ENCODE measurements at regions not wholly inside any gene's neighbourhood (a gene's known extent, or its start where the extent isn't known, plus 50 kb on each side); places are given as distances from the start of the nearest gene placed in this dataset.

DNA sequence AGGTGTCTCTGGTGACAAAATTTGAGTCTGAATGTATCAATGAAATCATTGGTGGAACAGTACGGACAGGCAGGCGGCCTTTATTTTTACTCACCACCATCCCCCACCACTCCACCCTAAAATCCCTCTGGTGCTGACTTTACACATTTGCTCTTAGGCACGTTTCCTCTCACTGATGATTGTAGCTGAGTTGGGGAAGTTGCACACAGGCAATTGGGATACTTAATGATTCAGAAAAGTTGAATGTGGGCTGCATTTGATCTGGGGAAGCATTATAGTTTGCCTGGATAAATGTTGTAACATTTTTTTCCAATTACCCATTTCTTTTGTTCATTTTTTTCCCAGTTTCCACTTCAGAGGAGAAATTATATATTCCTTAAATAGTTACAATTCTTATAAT, 658.4 kb downstream of the TLR4 start:
- no peak for TF ChIP-seq EP300 (IDR thresholded peaks at IDR 0.05)
- TF ChIP-seq GATA3 (IDR thresholded peaks at IDR 0.05; ENCODE audit: borderline replicate concordance), result no peak
- TF ChIP-seq, protein P1, sequence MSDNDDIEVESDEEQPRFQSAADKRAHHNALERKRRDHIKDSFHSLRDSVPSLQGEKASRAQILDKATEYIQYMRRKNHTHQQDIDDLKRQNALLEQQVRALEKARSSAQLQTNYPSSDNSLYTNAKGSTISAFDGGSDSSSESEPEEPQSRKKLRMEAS (IDR thresholded peaks at IDR 0.05), result no peak
- TF ChIP-seq MYC (IDR thresholded peaks at IDR 0.05; ENCODE audit: borderline replicate concordance, low read length), result no peak

Measured in A549 (cell line).